NCI-H774 (cell line): ENCODE measurements at regions not wholly inside any gene's neighbourhood (a gene's known extent, or its start where the extent isn't known, plus 50 kb on each side); places are given as distances from the start of the nearest gene placed in this dataset.

Source experiments
- DNase-seq: peaks from one replicate; lab custom pipeline; 2025; lab: John Stamatoyannopoulos, UW

DNA sequence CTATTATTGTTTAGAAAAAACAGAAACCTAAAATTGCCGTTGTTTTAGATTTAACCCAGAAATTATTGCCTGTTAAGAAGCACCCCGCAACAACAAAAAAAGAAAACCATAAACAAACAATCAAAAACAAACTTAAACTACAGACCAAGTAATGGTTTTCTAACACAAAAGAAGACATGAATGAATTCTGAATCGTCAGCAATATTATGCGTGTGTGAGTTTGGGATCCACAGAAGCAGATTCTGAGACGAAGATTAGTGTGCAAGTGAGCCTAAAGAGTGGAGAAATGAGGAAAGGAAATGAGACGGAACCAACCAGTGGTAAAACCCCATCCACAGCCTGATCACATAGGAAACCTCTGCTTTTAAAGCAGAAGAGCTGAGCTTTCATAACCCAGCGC lies 1514.9 kb upstream of the PIK3C3 start:
- no peak for DNase-seq

DNA sequence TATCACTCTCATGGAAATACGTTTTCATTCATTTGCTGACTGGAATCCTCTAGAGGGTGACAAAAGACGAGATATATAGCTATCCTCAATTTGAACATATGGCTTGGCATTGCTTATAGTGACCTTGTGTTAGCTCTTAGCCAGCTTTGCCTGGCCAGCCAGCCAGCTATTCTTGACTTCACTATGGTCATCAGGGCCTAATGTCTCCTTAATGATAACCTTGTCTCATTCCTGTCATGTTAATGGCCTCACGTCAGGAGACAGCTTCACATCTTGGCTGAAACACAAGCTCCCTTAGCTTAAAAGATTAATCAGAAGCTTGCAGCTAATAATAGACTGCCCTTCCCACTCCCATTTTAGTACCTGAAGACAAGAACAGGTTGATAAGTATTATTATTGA lies 1517.5 kb upstream of the PIK3C3 start:
- no peak for DNase-seq

DNA sequence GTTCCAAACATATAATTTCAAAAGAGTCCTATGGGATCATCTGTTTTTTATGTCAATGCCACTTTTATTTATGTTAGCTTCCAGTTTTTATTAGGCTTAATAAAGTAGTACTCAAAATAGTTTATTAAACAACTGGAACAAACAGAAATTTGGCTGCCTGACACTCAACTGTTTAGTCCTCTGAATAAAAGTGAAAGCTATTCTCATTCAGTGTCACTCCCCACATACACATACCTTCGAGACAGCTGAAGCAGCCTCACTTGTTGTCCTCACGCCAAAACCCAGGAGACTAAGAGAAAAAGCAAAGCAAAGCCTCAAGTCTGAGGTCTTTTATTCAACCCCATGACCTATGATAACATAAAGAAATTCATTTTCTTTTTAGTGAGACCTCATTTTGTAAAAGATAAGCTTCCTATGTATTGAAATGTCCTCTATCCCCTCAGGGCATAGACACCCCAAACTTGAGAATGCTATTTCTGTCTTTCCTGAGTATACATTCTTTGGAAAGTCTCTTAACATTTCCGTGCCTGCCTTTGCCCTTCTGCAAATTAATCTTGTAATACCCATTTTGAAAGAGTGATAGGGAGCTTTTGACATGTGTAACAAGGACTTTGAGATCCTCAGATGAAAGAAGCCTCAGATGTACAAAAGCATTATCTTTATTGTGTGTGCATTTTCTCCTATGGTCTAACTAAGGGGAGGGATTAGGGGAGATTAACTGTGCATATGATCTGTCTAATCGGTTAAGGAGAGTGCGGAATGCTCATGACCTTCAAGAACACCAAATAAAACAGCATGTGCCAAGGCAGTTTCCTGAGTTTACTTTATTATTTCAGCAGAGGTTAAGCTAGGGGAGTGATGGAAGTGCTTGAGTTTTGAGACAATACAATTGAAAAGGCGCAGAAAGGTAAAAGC lies 1523.7 kb upstream of the PIK3C3 start:
- DNase-seq = peak; percentile 34

DNA sequence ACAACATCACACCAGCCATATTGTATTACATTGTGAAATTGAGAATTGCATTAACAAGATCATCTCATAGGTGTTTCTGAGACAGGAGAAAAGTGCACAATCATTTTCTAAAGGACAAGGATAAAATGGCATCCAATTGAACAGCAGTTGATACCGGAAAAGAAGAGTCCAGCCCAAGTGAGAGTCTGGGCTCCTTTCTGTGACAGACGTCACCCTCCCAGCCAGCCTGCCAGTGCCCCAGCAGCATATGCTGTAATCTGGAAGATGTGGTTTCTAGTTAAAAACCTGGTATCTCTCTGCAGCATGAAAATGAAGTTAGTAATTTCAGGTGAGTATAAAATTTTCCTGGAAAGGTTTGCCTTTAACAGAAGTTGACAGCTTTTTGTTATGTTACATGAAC lies 1531.7 kb upstream of the PIK3C3 start:
- DNase-seq = no peak

DNA sequence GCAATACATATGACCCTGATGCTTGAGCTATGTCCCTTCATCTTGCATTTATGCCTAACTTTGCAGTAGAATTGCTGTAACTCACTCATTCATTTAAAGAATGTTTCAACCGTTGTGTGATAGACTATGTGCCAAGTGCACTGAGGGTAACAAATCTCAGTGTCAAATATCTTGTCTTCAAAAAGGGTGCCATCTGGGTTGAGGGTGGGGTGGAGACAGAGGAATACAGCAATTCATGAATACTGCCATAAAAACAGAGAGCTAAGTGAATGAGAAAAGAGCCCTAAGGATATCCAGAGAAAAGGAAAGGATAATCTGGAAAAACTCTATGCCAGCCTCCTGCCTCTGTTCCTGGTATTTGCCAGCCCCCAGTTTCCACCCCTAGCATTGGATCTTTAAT lies 1534.4 kb upstream of the PIK3C3 start:
- no peak for DNase-seq

DNA sequence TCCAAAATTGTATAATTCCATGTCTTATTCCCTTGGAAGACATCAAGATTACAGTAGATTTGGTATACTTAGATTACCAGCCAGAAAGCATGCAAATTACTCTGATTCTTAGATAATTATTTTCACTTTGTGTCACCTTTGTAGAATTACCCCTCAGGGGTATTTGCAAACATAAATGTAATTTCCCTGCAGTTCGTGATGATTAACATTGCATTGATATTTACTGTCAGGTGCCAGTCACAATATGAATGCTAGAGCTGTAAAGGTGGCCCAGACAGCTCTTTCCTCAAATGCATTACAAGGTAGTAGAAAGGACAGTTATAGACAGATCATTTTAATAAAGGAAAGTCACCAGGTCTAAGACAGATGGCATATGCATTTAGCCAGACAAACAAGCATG lies 1537.5 kb upstream of the PIK3C3 start:
- DNase-seq = no peak

DNA sequence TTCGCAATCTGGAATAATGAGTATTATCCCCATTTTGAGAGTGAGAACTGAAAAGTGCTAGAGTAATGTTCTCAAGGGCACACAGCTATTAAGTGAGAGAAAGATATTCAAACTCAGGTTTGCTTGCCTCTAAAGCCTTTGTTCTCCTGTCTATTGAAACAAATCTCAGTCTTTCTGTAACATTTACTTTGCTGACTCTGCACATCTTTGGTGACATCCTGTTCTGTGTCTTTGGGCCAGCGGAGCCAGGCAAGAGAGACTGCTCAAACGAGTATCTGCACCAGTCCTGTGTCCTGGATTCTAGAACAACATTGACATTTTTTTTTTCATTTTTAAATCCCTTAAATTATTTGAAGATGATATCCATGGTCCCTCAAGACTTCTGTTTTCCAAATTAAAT lies 1539.2 kb upstream of the PIK3C3 start:
- DNase-seq = no peak

DNA sequence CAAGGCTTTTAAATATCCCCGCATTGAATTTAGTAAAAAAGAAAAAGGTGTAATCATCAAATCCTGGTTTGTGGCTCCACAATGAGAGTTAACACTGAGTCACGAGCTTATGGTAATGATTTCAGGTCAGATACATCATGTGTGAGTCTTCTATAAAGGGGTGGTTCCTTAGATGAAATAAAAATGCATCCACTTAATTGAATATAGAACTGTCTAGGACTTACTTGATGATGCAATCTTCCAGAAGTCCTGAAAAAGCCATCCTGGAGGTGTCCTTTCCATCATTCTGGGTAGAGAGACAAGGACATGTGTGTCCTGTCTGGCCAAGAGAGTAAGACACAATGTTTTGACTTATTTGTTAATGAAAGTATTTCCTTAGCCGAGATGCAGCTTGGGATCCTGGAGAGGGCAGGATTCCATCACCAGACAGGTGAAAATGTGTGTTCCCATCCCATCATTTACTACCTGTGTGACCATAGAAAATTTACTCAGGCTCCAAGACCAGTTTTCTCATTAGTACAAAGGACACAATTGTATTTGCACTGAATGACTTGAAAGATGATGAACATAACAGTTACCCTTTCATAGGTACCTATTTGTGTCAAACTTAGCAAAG lies 1539.8 kb upstream of the PIK3C3 start:
- DNase-seq = no peak

DNA sequence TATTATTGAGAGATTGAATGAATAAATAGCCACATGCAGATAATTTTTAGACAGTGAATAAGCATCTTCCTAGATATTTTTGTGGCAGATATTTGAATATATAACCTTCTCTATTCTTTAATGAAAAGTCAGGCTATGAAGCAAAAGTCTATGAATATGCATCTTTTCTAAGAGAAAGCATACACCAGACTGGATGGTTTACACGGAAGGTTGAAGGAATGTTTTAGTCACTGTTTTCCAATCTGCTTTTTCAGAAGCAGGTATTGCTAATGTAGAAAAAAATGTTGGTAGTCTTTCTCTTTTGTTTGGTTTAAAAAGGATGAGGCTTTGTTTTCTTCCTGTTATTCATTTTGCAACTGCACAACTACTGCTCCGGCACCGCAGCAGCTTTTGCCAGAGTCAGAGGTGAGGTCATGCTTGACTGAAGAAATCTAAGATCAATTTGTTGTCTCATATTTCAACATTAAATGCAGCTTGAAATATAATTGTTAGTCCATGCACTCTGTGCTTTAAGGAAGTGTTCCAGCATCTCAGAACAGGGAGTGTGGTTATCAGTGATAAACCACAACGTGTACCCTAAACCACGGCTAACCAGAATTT lies 1540.8 kb upstream of the PIK3C3 start:
- no peak for DNase-seq

DNA sequence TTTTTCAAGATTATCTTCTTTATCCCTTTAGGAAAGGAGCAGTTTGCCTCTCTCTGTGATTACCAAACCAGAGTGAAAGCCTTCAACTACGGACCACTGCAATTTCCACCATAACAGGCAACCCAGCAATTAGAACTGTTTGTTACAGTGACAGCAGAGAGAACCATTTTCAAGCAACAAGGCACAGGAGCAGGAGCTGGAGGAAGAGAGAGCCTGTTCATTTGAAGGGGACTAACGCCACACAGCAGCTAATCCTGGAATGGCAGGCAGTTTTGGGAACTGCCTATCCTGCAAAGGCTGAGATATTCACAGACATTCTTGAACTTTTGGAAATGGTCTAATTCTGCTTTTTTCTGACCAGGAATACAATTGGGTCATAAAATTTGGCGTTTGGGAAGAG lies 1541.9 kb upstream of the PIK3C3 start:
- DNase-seq = peak; percentile 7

DNA sequence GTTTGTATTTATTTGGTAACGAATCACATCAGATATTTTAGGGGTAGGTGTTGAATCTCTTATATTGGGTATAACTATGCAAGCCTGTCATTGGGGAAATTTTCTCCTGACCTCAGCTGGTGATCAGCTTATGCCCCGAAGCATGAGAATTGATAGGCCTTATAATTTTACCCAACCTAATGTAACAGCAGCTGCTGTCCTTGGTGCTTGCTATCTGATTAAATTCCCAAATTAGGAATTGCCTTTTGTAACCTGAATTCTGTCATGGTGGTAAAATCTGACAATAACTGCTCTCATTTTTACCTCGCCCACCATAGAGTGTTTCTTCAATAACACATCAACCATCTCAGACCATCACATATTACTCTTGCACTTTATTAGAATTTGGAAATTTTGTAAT lies 1542.6 kb upstream of the PIK3C3 start:
- no peak for DNase-seq

DNA sequence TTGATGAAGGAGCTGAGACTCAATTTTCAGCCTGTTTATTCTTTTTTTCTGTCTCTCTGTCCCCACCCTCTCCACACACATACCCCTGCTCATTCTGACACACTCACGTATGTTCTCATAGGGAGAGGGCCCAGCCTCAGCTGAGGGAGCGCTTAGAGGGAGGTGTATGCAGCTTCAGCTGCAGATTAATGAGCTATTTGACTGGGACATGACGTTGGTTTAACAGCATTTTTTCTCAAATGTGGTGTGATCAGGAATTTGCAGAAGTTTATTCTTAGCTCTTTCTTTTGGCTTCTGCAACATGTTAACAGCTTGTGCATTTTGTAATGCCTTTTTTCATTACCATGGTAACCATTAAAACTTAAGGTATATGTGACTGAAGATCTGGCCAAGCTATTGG lies 1547.1 kb upstream of the PIK3C3 start:
- DNase-seq = no peak

DNA sequence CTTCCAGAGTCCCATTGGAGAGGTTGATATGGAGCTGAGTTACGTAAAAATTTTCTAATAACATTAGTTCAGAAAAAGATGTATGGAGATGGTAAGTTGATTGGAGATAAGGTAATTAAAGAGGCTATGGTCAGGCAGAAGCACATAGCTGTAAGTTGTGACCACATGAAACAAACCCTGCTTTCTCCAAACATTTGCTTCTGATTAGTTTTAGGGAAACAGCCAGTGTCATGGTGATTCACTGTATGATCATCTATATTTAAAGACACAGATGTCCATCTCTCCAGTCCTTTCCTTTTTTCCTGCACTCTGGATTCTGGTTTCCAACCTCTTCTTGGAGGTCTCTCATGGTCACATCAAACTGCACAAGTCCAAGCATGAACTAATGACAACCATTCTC lies 1550.8 kb upstream of the PIK3C3 start:
- DNase-seq = no peak

DNA sequence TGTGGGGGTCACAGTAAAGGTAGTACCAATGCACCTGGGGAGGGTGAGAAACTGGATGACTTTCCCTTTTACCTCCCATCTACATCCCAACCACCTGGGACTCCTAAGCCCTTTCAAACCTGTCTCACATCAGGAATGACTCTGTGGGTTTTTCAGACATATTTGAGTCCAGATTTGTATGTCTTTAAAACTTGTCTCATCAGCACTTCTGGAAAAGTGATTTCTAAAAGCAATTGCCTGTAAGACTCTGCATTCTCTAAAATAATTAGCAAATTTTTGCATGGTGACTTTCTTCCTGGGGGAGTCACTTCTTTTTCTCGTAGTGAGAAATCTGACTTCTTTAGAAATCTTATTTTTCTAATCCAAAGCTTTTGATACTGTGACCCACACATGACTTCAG lies 1553.0 kb upstream of the PIK3C3 start:
- DNase-seq = no peak

DNA sequence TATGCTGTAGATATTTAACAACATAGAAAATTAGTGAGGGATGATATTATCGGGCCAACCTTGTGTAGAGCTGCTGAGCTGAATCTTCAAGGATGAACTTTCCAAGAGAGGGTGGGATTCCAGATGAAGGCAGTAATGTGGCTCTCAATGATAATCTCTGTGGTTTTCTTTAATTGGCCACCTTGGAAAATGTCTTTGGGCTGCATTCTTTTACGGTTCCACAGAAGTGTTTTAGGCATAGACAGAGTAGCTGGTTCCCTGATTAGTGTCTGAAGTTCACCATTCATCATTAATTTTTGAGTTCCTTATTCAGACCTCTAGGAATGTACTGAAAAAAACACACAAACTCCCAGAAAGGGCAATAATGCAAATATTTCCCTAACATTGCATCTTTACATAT lies 1566.9 kb upstream of the PIK3C3 start:
- no peak for DNase-seq

DNA sequence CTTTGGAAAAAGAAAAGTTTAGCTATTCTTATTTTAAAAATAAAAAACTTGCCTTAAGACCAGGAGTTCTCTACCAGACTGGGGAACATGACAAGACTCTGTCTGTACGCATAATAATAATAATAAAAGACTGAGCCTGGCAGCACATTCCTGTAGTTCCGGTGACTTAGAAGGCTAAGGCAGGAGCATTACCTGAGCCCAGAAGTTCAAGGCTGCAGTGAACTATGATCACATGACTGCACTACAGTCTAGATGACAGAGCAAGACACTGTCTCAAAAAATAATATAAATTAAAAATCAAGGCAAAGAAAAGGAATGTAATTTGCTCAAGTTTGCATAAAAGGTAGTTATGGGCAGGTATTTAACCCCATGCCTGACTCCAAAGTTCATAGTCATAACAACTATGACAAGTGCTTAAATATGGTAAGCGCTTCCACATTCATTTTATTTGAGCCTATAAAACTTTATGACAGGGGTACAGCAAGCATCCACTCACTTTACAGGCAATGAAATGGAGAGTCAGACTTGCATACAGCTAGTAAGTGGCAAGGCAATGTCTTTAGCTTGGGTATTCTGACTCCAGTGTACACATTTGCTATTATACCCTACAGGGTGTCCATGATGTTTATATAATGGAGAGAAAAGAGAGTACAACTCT lies 1567.8 kb upstream of the PIK3C3 start:
- no peak for DNase-seq

DNA sequence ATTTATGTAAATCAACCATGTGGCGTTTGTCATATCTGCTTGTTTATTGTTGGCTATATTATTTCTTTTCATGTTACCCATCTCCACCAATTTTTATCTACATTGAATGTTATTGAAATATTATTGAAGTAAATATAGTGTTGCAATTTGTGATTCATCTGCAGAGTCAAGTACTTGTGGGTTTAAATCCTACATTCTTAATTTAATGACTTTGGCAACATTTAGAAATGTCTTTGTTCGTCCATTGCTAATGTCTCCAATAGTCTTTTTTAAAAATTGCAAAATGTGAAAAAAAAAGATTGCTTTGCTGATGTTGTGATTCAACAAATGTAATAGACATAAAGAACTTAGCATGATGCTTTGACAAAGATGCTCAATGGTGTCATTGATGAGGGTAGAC lies 1572.8 kb upstream of the PIK3C3 start:
- no peak for DNase-seq

DNA sequence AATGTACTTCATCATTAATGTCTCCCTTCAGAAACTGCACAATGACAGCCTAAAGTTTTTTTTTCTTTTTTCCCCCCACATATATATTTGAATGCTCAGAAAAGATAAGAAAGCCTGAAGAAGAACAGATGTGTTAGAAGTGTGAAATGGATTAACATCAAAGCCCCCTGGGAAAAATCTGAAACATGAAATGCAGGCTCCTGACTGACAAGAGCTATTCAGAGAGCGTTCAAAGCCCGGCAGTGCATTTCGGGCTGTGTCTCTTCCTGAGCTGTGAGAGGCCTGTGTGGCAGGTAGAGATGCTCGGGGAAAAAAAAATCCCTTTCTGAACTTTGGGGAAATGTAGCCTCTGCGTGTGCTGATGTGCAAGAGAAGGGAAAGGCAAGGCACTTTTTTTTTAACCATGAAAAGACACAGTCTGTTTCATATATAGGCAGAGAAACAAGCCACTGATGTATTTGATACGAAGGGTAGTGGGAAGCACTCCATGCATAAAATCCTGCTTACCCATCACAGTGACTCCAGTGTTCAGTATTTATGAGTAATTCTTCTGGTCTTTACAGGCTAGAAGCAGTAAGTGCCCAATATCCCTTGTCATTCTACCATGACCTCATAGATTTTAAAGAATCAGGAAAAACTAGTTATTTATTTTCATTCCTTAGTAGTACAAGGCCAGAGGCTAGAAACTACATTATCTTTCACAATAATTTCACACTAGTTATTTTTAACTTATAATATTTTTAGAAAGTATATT lies 1574.2 kb upstream of the PIK3C3 start:
- no peak for DNase-seq

DNA sequence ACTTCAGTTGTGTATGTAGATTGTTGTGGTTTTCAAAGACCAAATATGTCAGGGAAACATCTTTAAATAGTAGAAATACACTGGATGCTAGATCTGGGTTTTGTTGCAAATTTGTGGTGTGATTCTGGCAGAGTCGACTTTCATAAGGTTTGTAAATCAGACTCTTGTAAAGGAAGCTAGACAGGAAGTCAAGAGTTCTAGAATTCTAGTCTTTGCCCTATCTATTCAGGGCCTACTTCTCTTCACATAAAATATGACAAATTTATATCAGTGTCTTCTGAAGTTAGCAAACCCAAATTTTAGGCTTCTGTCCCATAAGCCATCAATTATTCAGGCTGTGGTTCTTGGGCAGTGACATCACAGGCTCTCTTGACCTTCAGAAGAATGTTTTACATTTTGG lies 1579.2 kb upstream of the PIK3C3 start:
- no peak for DNase-seq

DNA sequence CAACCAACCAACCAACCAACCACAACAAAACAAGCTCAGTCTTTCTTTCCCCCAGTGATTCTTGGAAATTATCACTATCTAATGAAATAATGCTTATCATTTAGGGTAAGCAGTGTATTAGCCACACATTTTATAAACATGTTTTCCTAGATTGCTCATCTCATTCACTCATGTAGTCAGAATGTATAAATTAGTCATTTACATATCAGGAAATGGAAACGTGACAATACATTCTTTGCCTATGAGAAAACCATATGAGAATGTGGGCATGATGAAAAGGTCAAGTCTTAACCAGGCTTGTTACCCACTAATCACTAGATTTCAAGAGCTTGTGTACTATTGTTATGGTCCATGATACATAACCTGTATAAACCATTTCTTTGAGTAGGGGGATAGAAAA lies 1583.4 kb upstream of the PIK3C3 start:
- no peak for DNase-seq

DNA sequence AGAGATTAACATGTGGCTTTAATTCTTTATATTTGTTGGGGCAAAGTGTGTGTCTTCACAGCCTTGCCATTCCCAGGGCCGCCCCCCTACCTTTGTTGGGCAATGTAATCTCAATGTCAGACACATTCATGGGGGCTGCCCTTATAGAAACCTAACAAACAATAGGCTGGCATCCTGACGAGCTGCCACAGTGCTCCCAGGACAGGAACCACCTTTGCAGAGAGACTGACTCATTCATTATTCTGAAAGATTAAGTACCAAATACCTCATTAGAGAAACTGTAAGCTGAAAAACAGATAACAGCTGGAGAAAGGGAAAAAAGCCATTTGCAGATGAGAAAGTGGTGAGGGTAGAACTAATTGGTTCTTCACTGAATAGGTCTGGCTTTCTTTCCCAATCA lies 1587.5 kb upstream of the PIK3C3 start:
- DNase-seq = no peak

DNA sequence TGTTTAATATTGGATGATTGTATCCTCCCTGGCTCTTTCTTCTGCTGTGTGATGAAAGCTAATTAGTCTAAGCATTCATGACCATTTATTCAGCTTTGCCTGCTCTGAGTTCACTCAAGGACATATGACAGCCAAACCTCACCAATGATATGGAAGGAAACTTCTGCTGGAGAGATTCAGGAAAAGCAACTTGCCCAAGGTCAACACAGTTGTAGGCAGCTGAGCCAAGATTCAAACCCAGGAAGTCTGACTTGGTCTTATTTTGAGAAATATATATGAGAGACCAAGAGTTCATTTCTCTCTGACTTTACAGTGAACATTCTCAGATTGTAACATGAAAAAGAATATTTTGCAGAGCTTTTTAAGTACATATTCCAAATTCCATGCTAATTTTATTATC lies 1588.5 kb upstream of the PIK3C3 start:
- DNase-seq = no peak
